HUES48 (cell line): ENCODE measurements at regions not wholly inside any gene's neighbourhood (a gene's known extent, or its start where the extent isn't known, plus 50 kb on each side); places are given as distances from the start of the nearest gene placed in this dataset.

ENCODE experiments used
- H3K27ac ChIP-seq: one replicate; pipeline ENCODE4 v1.7.0; 2013; ENCODE audit warnings: low read depth, low read length, inconsistent platforms
- H3K27me3 ChIP-seq: 2 replicates; pipeline ENCODE4 v1.6.1; 2013; ENCODE audit warnings: mild to moderate bottlenecking, low read length; ENCODE audit not compliant: control insufficient read depth, insufficient read depth
- H3K36me3 ChIP-seq: 2 replicates; pipeline ENCODE4 v1.6.1; 2013; ENCODE audit warnings: low read length; ENCODE audit not compliant: control insufficient read depth, insufficient read depth
- H3K4me1 ChIP-seq: 2 replicates; pipeline ENCODE4 v1.6.1; 2013; ENCODE audit warnings: mild to moderate bottlenecking, low read length; ENCODE audit not compliant: control insufficient read depth, insufficient read depth
- H3K4me3 ChIP-seq: 2 replicates; pipeline ENCODE4 v1.5.1; 2013; ENCODE audit warnings: mild to moderate bottlenecking, low read depth, low read length
- H3K9ac ChIP-seq: 2 replicates; pipeline ENCODE4 v1.6.1; 2013; ENCODE audit warnings: mild to moderate bottlenecking, low read depth, low read length, moderate library complexity
- H3K9me3 ChIP-seq: 2 replicates; pipeline ENCODE4 v1.6.1; 2013; ENCODE audit warnings: low read length; ENCODE audit not compliant: control insufficient read depth, insufficient read depth

DNA sequence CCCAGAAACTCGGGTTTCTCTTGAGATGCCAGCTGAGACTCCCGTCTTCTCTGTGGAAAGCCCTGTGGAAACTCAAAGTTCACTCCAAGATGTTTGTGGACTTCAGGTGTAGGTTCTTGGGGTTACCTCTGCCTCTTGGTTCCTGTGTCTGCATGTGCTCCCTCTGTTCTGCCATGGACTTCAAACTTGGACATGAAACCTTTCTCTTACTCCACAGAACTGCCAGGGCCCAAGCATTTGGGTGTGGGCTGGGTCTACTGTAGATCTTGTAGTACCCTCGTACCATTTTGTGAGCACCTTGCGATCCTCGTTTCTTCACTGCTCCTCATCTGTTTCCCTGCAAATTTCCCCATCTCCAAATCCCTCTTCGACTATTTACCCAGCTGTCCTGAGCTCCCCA is 175.5 kb downstream of the HAUS1 start:
- peaks cover 16% of the 10 kb centered on the region for H3K4me1 ChIP-seq
- no peaks in the 10 kb centered on the region for H3K36me3 ChIP-seq
- H3K9ac ChIP-seq, result no peak overlapping the region
- no peaks in the 10 kb centered on the region for H3K27me3 ChIP-seq
- H3K9me3 ChIP-seq, result no peaks in the 10 kb centered on the region
- no peak overlapping the region for H3K4me3 ChIP-seq
- H3K27ac ChIP-seq, result no peak overlapping the region

DNA sequence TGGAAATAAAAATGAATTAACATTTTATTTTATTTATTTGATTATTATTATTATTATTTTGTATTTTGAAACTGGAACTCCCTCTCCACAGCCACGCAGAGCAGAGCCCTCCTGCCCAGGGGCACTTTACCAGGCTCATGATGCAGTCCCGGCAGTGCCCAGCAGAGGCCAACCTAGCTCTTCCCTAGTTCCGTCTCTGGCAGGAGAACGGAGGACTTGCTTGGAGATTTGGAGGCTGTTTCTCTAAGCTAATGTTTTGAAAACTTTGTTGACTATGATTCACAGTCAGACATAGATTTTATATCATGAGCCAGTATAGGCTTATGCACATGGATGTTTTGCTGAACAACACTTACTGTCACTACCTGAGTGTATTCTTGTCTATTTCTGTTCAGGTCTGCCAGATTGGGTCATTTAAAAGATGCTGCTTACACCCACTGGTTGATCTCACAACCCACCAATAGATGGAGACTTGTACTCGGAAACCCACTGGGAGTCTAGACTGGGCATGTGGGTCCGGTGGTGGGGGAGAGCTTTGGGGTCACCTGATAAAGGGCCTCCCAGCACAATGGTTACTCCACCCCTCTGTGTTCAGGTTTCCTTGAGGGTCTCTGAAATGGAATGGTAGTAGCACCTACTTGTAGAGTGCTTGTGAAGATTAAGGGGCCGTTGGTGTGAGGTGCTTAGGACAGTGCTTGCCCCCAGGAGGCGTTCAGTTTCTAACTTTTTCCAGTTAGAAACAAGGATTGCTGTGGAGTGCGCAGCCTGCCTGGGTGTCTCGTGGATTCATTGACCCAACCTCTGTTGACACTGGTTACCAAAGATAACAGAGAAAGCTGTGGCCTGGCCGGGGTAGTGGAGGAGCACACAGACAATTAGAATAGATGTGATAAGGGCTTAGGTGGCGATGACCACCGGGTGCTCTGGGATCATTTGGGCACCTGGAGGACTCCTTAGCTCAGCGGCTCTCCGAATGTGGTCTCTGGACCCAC is 177.3 kb downstream of the HAUS1 start:
- Histone ChIP-seq H3K9ac (no peak overlapping the region), H3K4me3 (no peak overlapping the region)

DNA sequence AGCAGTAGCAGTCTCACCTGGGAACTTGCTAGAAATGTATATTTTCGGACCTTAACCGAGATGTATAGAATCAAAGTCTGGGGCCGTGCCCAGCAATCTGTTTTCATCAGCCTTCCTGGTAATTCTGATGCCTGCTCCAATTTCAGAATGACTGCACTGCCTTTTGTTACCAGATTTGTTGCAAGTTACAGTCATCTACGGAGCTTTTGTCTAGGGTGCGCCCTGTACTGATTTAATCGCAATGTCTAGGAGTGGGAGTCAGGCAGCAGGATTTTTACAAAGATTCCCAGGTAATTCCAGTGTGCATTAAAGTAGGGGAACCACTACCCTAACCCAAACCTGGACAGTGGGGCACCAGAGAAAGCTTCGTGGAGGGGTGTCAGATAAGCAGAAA is 178.0 kb downstream of the HAUS1 start:
- Histone ChIP-seq H3K4me3 (no peak overlapping the region), H3K27me3 (no peaks in the 10 kb centered on the region), H3K27ac (no peak overlapping the region), H3K9me3 (no peaks in the 10 kb centered on the region), H3K4me1 (peaks cover 13% of the 10 kb centered on the region), H3K36me3 (no peaks in the 10 kb centered on the region), H3K9ac (no peak overlapping the region)

More for the DNA sequence above, 177.3 kb downstream of the HAUS1 start:
- Histone ChIP-seq H3K36me3 (no peaks in the 10 kb centered on the region), H3K27me3 (no peaks in the 10 kb centered on the region), H3K9me3 (no peaks in the 10 kb centered on the region), H3K4me1 (peaks cover 13% of the 10 kb centered on the region), H3K27ac (no peak overlapping the region)

- no peak overlapping the region for H3K4me3 ChIP-seq
- no peaks in the 10 kb centered on the region for H3K36me3 ChIP-seq
- H3K9me3 ChIP-seq, result no peaks in the 10 kb centered on the region
- no peaks in the 10 kb centered on the region for H3K27me3 ChIP-seq
- no peak overlapping the region for H3K27ac ChIP-seq
- peaks cover 13% of the 10 kb centered on the region for H3K4me1 ChIP-seq
- H3K9ac ChIP-seq, result no peak overlapping the region
Observed at GRCh38 chr18:46282646-46283045, 178.5 kb downstream of the HAUS1 start.

GRCh38 chr18:46283268-46283667 is 179.1 kb downstream of the HAUS1 start:
- Histone ChIP-seq H3K9me3 (no peaks in the 10 kb centered on the region), H3K36me3 (no peaks in the 10 kb centered on the region), H3K9ac (no peak overlapping the region), H3K27ac (no peak overlapping the region), H3K27me3 (no peaks in the 10 kb centered on the region), H3K4me3 (no peak overlapping the region), H3K4me1 (peaks cover 11% of the 10 kb centered on the region)

DNA sequence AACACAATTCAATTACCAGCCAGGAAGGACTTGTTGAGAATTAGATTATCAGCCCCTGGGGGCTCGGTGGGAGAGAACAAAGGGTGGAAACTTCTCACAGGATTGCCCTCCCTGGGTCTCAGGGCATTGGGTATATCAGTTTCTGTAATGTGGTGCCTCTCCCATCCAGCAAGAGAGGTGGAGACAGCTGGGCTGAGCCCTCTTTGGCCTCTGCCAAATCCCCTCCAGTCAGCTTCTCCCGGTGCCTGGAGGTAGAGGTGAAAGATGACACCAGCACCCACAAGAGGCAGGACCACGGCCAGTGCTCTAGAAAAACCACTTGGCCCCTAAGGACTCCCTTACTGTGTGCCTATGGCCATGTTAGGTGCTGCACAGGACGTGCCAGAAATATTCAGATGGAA is 179.7 kb downstream of the HAUS1 start:
- no peak overlapping the region for H3K9ac ChIP-seq
- H3K27me3 ChIP-seq, result no peaks in the 10 kb centered on the region
- H3K9me3 ChIP-seq, result no peaks in the 10 kb centered on the region
- H3K36me3 ChIP-seq, result no peaks in the 10 kb centered on the region
- no peak overlapping the region for H3K4me3 ChIP-seq
- H3K27ac ChIP-seq, result no peak overlapping the region
- peaks cover 7% of the 10 kb centered on the region; the same call in 1 of the 2 replicates for H3K4me1 ChIP-seq

GRCh38 chr18:46289463-46289862 is 185.3 kb downstream of the HAUS1 start:
- H3K27me3 ChIP-seq, result no peaks in the 10 kb centered on the region
- no peak overlapping the region for H3K9ac ChIP-seq
- H3K4me3 ChIP-seq, result no peak overlapping the region
- H3K36me3 ChIP-seq, result no peaks in the 10 kb centered on the region
- no peaks in the 10 kb centered on the region for H3K9me3 ChIP-seq
- peaks cover 6% of the 10 kb centered on the region for H3K4me1 ChIP-seq
- no peak overlapping the region for H3K27ac ChIP-seq

DNA sequence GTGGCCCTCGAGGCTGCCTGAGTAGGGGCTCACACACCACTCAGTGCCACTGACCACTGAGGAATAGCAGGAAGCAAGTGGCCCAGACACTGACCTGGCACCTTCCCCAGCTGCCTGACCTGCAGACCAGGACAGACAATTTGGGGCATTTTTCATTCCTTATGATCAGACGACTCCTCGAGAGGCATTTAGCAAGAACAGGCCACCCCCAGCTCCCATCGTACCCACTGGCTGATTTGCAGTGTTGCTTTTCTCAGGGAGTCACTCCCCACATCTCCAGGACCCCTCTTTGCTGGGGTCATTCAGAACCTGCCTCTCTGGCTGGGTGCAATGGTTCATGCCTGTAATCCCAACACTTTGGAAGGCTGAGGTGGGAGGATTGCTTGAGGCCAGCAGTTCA is 185.7 kb downstream of the HAUS1 start:
- Histone ChIP-seq H3K27me3 (no peaks in the 10 kb centered on the region), H3K27ac (no peak overlapping the region), H3K9me3 (no peaks in the 10 kb centered on the region), H3K36me3 (no peaks in the 10 kb centered on the region), H3K4me1 (peaks cover 6% of the 10 kb centered on the region), H3K4me3 (no peak overlapping the region), H3K9ac (no peak overlapping the region)

DNA sequence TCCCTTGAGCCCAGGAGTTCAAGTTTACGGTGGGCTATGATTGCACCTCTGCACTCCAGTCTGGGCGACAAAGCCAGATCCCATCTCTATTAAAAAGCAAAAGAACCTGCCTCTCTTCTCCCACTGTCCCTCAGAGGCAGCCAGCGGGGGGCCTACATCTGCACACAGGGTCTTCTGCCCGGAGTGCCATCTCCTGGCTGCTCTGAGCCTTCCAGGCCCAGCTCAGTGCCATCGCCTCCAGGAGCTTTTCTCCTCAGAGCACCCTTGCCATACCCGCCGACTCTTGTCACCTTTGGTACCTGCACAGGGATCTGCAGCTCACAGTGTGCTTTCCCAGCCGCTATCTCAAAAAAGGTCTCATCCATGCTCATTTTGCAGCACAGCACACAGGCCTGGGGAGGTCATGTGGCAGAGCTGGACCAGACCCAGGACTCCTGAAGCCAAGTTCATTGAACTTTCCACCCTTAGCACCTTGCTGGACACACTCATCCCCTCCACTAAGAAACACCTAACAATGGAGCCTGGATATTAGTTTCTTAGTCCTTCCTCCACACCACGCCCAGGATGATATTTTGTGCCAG is 186.3 kb downstream of the HAUS1 start:
- Histone ChIP-seq H3K4me1 (peaks cover 6% of the 10 kb centered on the region), H3K27me3 (no peaks in the 10 kb centered on the region), H3K36me3 (no peaks in the 10 kb centered on the region), H3K9ac (no peak overlapping the region), H3K9me3 (no peaks in the 10 kb centered on the region), H3K4me3 (no peak overlapping the region), H3K27ac (no peak overlapping the region)

DNA sequence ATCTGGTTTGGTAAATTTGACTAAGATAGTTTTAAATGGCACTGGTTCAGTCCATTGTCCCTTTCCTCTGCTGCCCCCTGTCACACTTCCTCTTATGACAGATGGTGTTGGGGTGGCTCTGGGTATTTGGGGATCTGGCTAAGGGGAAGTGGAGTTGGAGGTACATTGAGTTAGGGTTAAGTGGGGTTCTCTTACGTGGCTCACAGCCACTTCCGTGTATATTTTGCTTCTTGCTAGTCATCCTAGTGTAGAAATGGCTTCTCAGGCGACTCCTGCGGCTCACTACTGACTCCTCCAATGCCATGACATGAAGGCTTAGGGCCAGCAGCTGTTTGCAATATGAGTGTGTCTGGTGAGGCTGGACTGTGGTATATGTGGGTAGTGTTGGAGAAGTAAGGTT is 187.0 kb downstream of the HAUS1 start:
- Histone ChIP-seq H3K9me3 (no peaks in the 10 kb centered on the region), H3K27me3 (no peaks in the 10 kb centered on the region), H3K4me1 (peaks cover 6% of the 10 kb centered on the region), H3K4me3 (no peak overlapping the region), H3K9ac (no peak overlapping the region), H3K36me3 (no peaks in the 10 kb centered on the region), H3K27ac (no peak overlapping the region)

DNA sequence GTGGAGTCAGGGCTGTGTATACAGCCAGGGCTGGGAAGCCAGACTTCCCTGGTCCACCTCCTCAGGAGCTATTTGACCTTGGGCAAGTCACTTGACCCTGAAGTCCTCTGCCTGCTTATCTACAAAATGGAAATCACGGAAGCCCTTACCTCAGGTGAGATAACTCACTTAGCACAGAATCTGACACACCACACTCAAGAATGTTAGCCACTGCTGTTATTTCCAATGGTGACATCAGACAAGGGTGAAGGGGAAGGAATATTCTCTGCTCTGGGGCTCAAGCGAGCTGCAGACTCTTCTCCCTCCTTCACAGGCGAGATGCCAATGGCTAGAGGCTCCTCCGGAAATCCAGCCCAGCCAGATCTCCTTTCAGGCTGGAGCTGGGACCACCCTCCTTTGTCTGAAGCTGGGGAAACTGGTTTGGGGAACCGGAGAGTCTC is 189.6 kb downstream of the HAUS1 start:
- H3K4me3 ChIP-seq, result no peak overlapping the region
- H3K27ac ChIP-seq, result no peak overlapping the region
- no peaks in the 10 kb centered on the region for H3K9me3 ChIP-seq
- no peaks in the 10 kb centered on the region for H3K36me3 ChIP-seq
- H3K27me3 ChIP-seq, result no peaks in the 10 kb centered on the region
- H3K4me1 ChIP-seq, result peaks cover 6% of the 10 kb centered on the region
- H3K9ac ChIP-seq, result no peak overlapping the region
